ELR (cell line): ENCODE measurements at regions not wholly inside any gene's neighbourhood (a gene's known extent, or its start where the extent isn't known, plus 50 kb on each side); places are given as distances from the start of the nearest gene placed in this dataset.

Experiments used
- DNase-seq: peaks from one replicate; pipeline ENCODE4 v3.0.0-alpha.2; 2015; ENCODE audit warnings: low read depth

GRCh38 chr11:106216281-106216680 is 138.8 kb downstream of the AASDHPPT start:
- DNase-seq: no peak

- no peak for DNase-seq
Observed at GRCh38 chr11:106217456-106217855, 140.0 kb downstream of the AASDHPPT start.

GRCh38 chr11:106218106-106218505 is 140.6 kb downstream of the AASDHPPT start:
- no peak for DNase-seq

GRCh38 chr11:106222626-106223025 is 145.2 kb downstream of the AASDHPPT start:
- DNase-seq: peak; percentile 4

GRCh38 chr11:106224172-106224571 is 146.7 kb downstream of the AASDHPPT start:
- no peak for DNase-seq

GRCh38 chr11:106228996-106229395 is 151.5 kb downstream of the AASDHPPT start:
- peak; percentile 59 for DNase-seq

GRCh38 chr11:106231591-106231990 is 154.1 kb downstream of the AASDHPPT start:
- peak; percentile 51 for DNase-seq

- no peak for DNase-seq
Observed at GRCh38 chr11:106233191-106233590, 155.7 kb downstream of the AASDHPPT start.

- no peak for DNase-seq
Observed at GRCh38 chr11:106234794-106235193, 157.3 kb downstream of the AASDHPPT start.

GRCh38 chr11:106236295-106236694 is 158.8 kb downstream of the AASDHPPT start:
- no peak for DNase-seq

- no peak for DNase-seq
Observed at GRCh38 chr11:106238704-106239360, 161.4 kb downstream of the AASDHPPT start.

- no peak for DNase-seq
Observed at GRCh38 chr11:106241601-106242257, 164.3 kb downstream of the AASDHPPT start.

- DNase-seq: no peak
Observed at GRCh38 chr11:106242718-106243415, 165.4 kb downstream of the AASDHPPT start.

GRCh38 chr11:106246495-106246894 is 169.0 kb downstream of the AASDHPPT start:
- no peak for DNase-seq

GRCh38 chr11:106249617-106250239 is 172.3 kb downstream of the AASDHPPT start:
- no peak for DNase-seq

- no peak for DNase-seq
Observed at GRCh38 chr11:106262852-106263251, 185.4 kb downstream of the AASDHPPT start.

GRCh38 chr11:106263527-106263926 is 186.1 kb downstream of the AASDHPPT start:
- DNase-seq: no peak

- no peak for DNase-seq
Observed at GRCh38 chr11:106271086-106271485, 193.6 kb downstream of the AASDHPPT start.

- peak; percentile 19 for DNase-seq
Observed at GRCh38 chr11:106271686-106272085, 194.2 kb downstream of the AASDHPPT start.

GRCh38 chr11:106275151-106275550 is 197.7 kb downstream of the AASDHPPT start:
- no peak for DNase-seq

- peak; percentile 33 for DNase-seq
Observed at GRCh38 chr11:106276126-106276525, 198.7 kb downstream of the AASDHPPT start.

GRCh38 chr11:106276859-106277436 is 199.5 kb downstream of the AASDHPPT start:
- DNase-seq: peak; percentile 34
